ENCODE measurements at regions not wholly inside any gene's neighbourhood (a gene's known extent, or its start where the extent isn't known, plus 50 kb on each side); places are given as distances from the start of the nearest gene placed in this dataset.

DNA sequence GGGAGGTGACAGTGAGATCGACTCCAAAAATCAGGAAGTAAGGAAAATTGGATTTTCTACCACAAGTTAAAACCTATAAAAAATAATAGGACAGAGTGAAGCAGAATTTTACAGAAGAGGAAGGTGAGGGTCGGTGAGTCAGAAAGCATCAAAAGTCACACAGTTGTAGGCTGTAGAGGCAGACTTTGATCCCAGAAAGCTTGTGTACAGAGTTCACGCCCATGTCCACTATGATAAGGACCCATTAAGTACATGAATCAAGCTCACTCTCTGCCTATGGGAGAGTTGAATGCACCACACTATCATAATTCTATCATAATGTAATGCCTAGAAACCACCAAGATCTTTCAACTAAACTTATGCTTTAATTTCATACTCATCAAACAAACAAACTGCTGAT, 291.2 kb downstream of the PRELID2 start:
- TF ChIP-seq, protein P1, sequence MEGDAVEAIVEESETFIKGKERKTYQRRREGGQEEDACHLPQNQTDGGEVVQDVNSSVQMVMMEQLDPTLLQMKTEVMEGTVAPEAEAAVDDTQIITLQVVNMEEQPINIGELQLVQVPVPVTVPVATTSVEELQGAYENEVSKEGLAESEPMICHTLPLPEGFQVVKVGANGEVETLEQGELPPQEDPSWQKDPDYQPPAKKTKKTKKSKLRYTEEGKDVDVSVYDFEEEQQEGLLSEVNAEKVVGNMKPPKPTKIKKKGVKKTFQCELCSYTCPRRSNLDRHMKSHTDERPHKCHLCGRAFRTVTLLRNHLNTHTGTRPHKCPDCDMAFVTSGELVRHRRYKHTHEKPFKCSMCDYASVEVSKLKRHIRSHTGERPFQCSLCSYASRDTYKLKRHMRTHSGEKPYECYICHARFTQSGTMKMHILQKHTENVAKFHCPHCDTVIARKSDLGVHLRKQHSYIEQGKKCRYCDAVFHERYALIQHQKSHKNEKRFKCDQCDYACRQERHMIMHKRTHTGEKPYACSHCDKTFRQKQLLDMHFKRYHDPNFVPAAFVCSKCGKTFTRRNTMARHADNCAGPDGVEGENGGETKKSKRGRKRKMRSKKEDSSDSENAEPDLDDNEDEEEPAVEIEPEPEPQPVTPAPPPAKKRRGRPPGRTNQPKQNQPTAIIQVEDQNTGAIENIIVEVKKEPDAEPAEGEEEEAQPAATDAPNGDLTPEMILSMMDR (IDR thresholded peaks at IDR 0.05): no peak
- TF ChIP-seq POLR2A (IDR thresholded peaks at IDR 0.05): no peak

Measured in esophagus squamous epithelium (tissue), 4 donors.